ENCODE measurements at regions not wholly inside any gene's neighbourhood (a gene's known extent, or its start where the extent isn't known, plus 50 kb on each side); places are given as distances from the start of the nearest gene placed in this dataset.
"Not testable (repeated sequence)": the region's sequence is repeated elsewhere in the genome, so short reads cannot be mapped to it uniquely, and the experiment has no call there.

GRCh38 chr1:10867914-10868598, 71.6 kb upstream of the CASZ1 start:
- peak; percentile 98 for DNase-seq

DNA sequence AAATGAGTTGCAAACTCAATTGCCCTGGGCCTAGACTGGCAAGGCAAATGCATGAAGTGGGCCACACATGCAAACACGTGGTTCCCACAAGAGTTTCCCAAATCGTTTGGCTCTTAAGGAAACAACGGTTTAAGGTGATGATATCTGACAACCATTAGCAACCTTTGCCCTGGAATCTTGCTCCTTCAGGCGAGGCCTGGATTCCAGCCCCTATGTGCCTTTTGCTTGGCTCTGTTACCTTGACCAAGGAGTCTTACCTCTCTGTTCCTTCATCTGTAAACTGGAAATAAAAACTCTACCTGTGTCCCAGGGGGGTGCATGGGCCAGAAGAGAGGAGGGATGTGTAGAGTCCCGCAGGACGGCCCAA, 72.1 kb upstream of the CASZ1 start:
- DNase-seq = no peak

- no peak for DNase-seq
Observed at GRCh38 chr1:10869933-10870332, 73.5 kb upstream of the CASZ1 start.

GRCh38 chr1:10870493-10871096, 74.1 kb upstream of the CASZ1 start:
- DNase-seq = peak; percentile 31

- DNase-seq = no peak
Observed at GRCh38 chr1:10873189-10873588, 76.7 kb upstream of the CASZ1 start.

DNA sequence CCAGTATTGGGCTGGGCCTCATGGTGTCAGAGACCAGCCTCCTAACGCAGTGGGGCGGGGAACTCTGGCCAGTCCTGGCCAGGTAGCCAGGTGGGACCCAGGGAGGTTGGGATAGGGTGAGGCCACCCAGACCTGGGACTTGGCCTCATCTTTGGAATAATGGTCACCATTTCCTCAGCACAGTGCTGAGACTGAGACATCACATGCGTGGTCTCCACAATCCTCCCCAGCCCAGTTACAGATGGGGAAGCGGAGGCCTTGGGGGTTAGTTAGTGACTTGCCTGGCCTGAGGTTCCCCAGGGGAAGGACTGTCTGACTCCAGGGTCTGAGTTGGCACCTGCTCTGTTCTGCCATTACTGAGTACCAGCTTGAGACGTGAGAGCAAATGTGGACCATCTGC, 77.9 kb upstream of the CASZ1 start:
- DNase-seq = no peak

- peak; percentile 95 for DNase-seq
Observed at GRCh38 chr1:10877894-10878293, 81.4 kb upstream of the CASZ1 start.

DNA sequence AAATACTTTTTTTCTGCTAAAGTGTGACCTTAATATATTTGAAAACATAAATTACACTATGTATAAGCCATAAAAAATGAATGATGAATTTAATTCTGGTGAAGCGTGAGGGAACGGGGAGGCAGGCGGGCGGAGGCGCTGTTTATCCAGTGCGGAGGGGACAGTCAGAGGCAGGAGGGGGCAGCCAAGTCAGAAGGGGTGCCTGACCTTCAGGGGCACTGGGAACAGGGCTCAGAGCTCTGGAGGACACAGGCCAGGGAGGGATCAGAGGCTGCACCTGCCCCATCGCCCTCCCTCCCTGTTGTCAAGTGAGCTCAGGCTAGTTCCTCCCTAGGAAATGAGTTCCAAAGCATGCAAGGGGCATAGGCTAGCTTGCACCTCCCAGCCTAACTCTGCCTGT, 82.0 kb upstream of the CASZ1 start:
- no peak for DNase-seq

GRCh38 chr1:10880063-10880462, 83.6 kb upstream of the CASZ1 start:
- DNase-seq = no peak

GRCh38 chr1:10881046-10881445, 84.6 kb upstream of the CASZ1 start:
- peak; percentile 38 for DNase-seq

DNA sequence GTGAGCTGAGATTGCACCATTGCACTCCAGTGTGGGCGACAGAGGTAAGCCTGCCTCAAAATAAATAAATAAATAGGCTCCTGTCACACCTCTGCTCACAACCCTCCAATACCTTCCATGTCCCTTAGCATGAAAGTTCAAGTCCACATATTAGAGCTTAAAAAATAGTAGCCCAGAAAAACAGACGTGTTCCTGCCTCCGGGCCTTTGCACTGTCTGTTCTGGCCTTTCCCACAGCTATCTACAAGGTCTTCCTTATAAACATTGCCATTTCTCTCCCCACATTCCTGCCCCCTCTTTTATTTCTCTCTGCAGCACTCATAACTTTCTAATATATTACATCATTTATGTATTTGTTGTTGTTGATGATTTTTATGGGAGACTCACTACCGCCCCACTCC, 85.6 kb upstream of the CASZ1 start:
- DNase-seq = no peak

DNA sequence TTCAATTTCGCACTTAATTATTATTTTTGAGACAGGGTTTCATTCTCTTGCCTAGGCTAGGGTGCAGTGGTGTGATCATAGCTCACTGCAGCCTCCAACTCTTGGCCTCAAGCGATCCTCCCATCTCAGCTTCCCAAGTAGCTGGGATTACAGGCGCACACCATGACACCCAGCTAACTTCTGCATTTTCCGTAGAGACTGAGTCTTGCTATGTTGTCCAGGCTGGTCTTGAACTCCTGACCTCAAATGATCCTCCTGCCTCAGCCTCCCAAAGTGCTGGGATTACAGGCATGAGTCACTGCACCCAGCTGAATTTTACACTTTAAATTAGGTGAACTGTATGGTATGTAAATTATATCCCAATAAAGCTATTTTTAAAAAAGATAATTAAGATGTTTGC, 90.6 kb upstream of the CASZ1 start:
- DNase-seq = not testable (repeated sequence)

GRCh38 chr1:10888291-10888690, 91.8 kb upstream of the CASZ1 start:
- peak; percentile 64 for DNase-seq

GRCh38 chr1:10888791-10889649, 92.6 kb upstream of the CASZ1 start:
- DNase-seq = peak; percentile 88

GRCh38 chr1:10889650-10890353, 93.4 kb upstream of the CASZ1 start:
- peak; percentile 33 for DNase-seq

- DNase-seq = no peak
Observed at GRCh38 chr1:10890491-10891071, 94.1 kb upstream of the CASZ1 start.

DNA sequence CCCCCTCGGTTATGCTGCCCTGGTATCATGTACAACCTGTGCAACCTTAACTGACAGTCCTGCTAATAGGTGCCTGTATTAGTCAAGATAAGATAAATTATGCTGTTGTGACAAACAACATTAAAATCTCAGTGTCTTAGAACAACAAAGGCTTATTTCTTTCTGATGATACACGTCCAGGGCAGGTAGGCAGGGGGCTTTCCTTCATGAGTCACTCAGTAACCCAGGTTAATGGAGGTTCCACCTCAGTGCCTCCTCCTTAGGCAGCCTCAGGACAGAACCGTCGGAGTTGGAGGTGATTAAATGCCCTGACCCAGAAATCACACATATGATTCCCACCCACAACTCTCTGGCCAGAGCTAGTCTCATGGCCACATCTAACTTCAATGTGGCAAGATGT, 94.6 kb upstream of the CASZ1 start:
- DNase-seq = no peak

GRCh38 chr1:10892138-10893065, 96.0 kb upstream of the CASZ1 start:
- no peak for DNase-seq

- no peak for DNase-seq
Observed at GRCh38 chr1:10895621-10896020, 99.2 kb upstream of the CASZ1 start.

DNA sequence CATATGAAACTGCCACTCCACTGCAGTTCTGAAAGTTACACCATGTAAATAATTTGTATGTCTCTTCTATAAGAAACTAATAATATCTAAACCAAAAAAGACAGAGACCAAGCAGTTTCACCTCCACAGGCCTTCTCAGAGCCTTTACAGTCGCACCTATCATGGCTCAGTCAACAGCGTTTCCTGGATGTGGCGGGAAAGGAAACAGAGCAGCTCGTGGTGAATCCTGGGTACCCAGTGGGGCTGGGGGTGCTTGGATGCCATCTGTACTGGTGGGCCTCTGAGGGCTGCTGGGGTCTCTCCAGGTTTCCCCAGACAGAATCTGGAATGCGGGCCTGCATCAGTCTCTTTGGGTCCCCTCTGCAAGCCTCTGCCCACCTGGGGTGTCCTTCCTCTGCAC, 100.2 kb upstream of the CASZ1 start:
- no peak for DNase-seq

DNA sequence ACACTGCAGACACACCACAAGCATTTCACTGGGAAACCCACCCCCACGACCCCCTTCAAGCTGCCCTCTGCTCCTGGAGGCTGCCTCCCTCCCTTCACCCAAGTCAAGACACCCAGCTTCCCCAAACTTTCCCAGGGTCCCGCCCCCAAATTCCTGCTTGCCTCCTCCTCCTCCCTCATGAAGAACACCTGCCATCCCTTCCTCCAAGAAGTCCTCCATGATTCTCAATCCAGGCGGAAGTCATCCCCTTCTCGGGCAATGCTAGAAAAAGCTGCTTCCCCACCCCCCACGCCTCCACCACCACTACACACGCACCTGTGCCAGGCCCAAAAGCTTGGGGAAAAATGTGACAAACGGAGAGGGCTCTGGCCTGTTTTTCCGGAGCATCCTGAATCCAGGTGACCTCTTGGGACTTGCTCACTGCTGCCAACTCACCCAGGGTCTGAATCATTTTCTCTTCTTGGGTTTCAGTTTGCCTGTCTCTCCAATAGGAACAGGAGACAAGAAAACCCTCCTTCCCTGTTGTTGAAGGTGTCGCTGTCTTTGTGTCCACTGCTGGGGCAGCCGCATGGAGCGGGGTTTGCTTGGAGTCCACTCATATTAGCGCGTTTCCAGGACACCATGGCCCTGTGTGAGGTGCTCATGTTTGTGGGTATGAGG, 101.0 kb upstream of the CASZ1 start:
- DNase-seq = no peak

Measured in NCI-H1092 treated with DMSO at 0.1 percent for 48 hours (cell line).